CD8-positive, alpha-beta memory T cell (primary cell): ENCODE measurements at regions not wholly inside any gene's neighbourhood (a gene's known extent, or its start where the extent isn't known, plus 50 kb on each side); places are given as distances from the start of the nearest gene placed in this dataset.

Source experiments
- CTCF ChIA-PET: fragments of 350-600 bp; sonication (Branson Sonifier 250); formaldehyde crosslinking; loops from one replicate; lab custom pipeline; 2021; ENCODE audit warnings: antibody characterized with exemption; lab: Charles Lee
- POLR2A ChIA-PET: fragments of 350-600 bp; sonication (Branson Sonifier 250); formaldehyde crosslinking; loops from one replicate; lab custom pipeline; 2021; ENCODE audit warnings: antibody characterized with exemption; lab: Charles Lee
- DNase-seq, 5 donors: peaks; one replicate each; pipeline versions ENCODE4 v3.0.0 to v3.0.0-alpha.2; 2020 to 2022; ENCODE audit warnings: mixed read lengths in 1 of 5
- H3K27ac ChIP-seq: one replicate; pipeline ENCODE4 v1.7.0; 2013; ENCODE audit warnings: low read depth, mild to moderate bottlenecking, low read length, moderate library complexity
- H3K27me3 ChIP-seq: 2 replicates; pipeline ENCODE4 v1.7.0; 2013; ENCODE audit warnings: low read length, mild to moderate bottlenecking; ENCODE audit not compliant: insufficient read depth, poor library complexity, severe bottlenecking
- H3K36me3 ChIP-seq: 2 replicates; pipeline ENCODE4 v1.7.0; 2013; ENCODE audit warnings: mild to moderate bottlenecking, low read length, moderate library complexity; ENCODE audit not compliant: insufficient read depth
- H3K4me1 ChIP-seq: 2 replicates; pipeline ENCODE4 v1.7.0; 2013; ENCODE audit warnings: mild to moderate bottlenecking, low read length, moderate library complexity; ENCODE audit not compliant: insufficient read depth
- H3K4me3 ChIP-seq: 2 replicates; pipeline ENCODE4 v1.7.0; 2013; ENCODE audit warnings: mild to moderate bottlenecking, low read length
- H3K9me3 ChIP-seq: 2 replicates; pipeline ENCODE4 v1.7.0; 2013; ENCODE audit warnings: mild to moderate bottlenecking, low read length
- H3K27ac Mint-ChIP-seq, 8 donors: one replicate each; pipeline ENCODE4 v1.8.0; 2020 to 2021; ENCODE audit warnings: mixed read lengths in 8 of 8, mild to moderate bottlenecking in 6 of 8, inconsistent platforms in 3 of 8, moderate library complexity in 3 of 8
- H3K27me3 Mint-ChIP-seq, 2 donors: one replicate each; pipeline ENCODE4 v1.8.0; 2020 to 2021; ENCODE audit warnings: mixed read lengths in 2 of 2, mild to moderate bottlenecking in 1 of 2, moderate library complexity in 1 of 2
- H3K36me3 Mint-ChIP-seq, 3 donors: one replicate each; pipeline ENCODE4 v1.8.0; 2020 to 2021; ENCODE audit warnings: mixed read lengths in 3 of 3, inconsistent platforms in 1 of 3, mild to moderate bottlenecking in 1 of 3
- H3K4me1 Mint-ChIP-seq, 3 donors: one replicate each; pipeline ENCODE4 v1.8.0; 2020 to 2021; ENCODE audit warnings: mixed read lengths in 3 of 3, inconsistent platforms in 1 of 3, mild to moderate bottlenecking in 1 of 3
- H3K4me3 Mint-ChIP-seq, 7 donors: one replicate each; pipeline ENCODE4 v1.8.0; 2020 to 2021; ENCODE audit warnings: mixed read lengths in 7 of 7, mild to moderate bottlenecking in 6 of 7, moderate library complexity in 4 of 7, inconsistent platforms in 2 of 7
- H3K9me3 Mint-ChIP-seq, 5 donors: one replicate each; pipeline ENCODE4 v1.8.0; 2020 to 2022; ENCODE audit warnings: mixed read lengths in 5 of 5, mild to moderate bottlenecking in 3 of 5, moderate library complexity in 2 of 5, inconsistent platforms in 1 of 5

- H3K9me3 Mint-ChIP-seq, result peaks cover 0 to 5% (median 2%) of the 10 kb centered on the region in 5 donors
- no peak for DNase-seq
Observed at GRCh38 chr4:158313566-158313965, 103.3 kb downstream of the TMEM144 start.

GRCh38 chr4:158314756-158315487 is 104.6 kb downstream of the TMEM144 start:
- Histone ChIP-seq H3K27ac (no peak overlapping the region), H3K4me1 (no peaks in the 10 kb centered on the region), H3K36me3 (no peaks in the 10 kb centered on the region), H3K4me3 (no peak overlapping the region), H3K9me3 (no peaks in the 10 kb centered on the region), H3K27me3 (no peaks in the 10 kb centered on the region)
- ChIA-PET POLR2A (no interaction called here), CTCF (interaction anchor here (1.5 kb wide), 1 partner anchor 9 kb away, joined by 4 read pairs; no protein-coding TSS in a partner anchor)
- no peak overlapping the region for H3K4me3 Mint-ChIP-seq
- DNase-seq, result no peak
- no peaks in the 10 kb centered on the region for H3K36me3 Mint-ChIP-seq
- H3K27ac Mint-ChIP-seq, result no peak overlapping the region
- peaks cover 0 to 3% (median 2%) of the 10 kb centered on the region in 5 donors for H3K9me3 Mint-ChIP-seq
- H3K4me1 Mint-ChIP-seq, result no peaks in the 10 kb centered on the region
- H3K27me3 Mint-ChIP-seq, result peaks cover 0 to 3% of the 10 kb centered on the region in 2 donors

More at GRCh38 chr4:158313566-158313965, 103.3 kb downstream of the TMEM144 start:
- H3K27me3 ChIP-seq, result no peaks in the 10 kb centered on the region
- Mint-ChIP-seq H3K27ac (no peak overlapping the region), H3K36me3 (no peaks in the 10 kb centered on the region), H3K27me3 (peaks cover 0 to 3% of the 10 kb centered on the region in 2 donors), H3K4me1 (no peaks in the 10 kb centered on the region), H3K4me3 (no peak overlapping the region)
- H3K36me3 ChIP-seq, result no peaks in the 10 kb centered on the region
- no peaks in the 10 kb centered on the region for H3K4me1 ChIP-seq
- no peaks in the 10 kb centered on the region for H3K9me3 ChIP-seq
- no peak overlapping the region for H3K27ac ChIP-seq
- ChIA-PET POLR2A (no interaction called here), CTCF (interaction anchor here (1.5 kb wide), 1 partner anchor 11 kb away, joined by 4 read pairs; no protein-coding TSS in a partner anchor)
- no peak overlapping the region for H3K4me3 ChIP-seq

GRCh38 chr4:158315706-158316105 is 105.4 kb downstream of the TMEM144 start:
- Mint-ChIP-seq H3K27ac (no peak overlapping the region), H3K27me3 (peaks cover 0 to 3% of the 10 kb centered on the region in 2 donors), H3K4me3 (no peak overlapping the region), H3K9me3 (peaks cover 0 to 4% (median 0%) of the 10 kb centered on the region in 5 donors), H3K36me3 (no peaks in the 10 kb centered on the region), H3K4me1 (no peaks in the 10 kb centered on the region)
- H3K27ac ChIP-seq, result no peak overlapping the region
- H3K36me3 ChIP-seq, result no peaks in the 10 kb centered on the region
- ChIA-PET POLR2A (no interaction called here), CTCF (no interaction called here)
- H3K27me3 ChIP-seq, result no peaks in the 10 kb centered on the region
- H3K4me1 ChIP-seq, result no peaks in the 10 kb centered on the region
- H3K4me3 ChIP-seq, result no peak overlapping the region
- no peaks in the 10 kb centered on the region for H3K9me3 ChIP-seq
- DNase-seq, result no peak

- Mint-ChIP-seq H3K27ac (no peak overlapping the region), H3K36me3 (no peaks in the 10 kb centered on the region), H3K4me1 (no peaks in the 10 kb centered on the region), H3K27me3 (peaks cover 0 to 2% of the 10 kb centered on the region in 2 donors), H3K4me3 (no peak overlapping the region), H3K9me3 (peaks cover 0 to 4% (median 0%) of the 10 kb centered on the region in 5 donors)
- no peaks in the 10 kb centered on the region for H3K4me1 ChIP-seq
- no peaks in the 10 kb centered on the region for H3K36me3 ChIP-seq
- POLR2A ChIA-PET, result no interaction called here
- H3K27me3 ChIP-seq, result no peaks in the 10 kb centered on the region
- no peak overlapping the region for H3K27ac ChIP-seq
- no peaks in the 10 kb centered on the region for H3K9me3 ChIP-seq
- no peak for DNase-seq
- CTCF ChIA-PET, result no interaction called here
- no peak overlapping the region for H3K4me3 ChIP-seq
Observed at GRCh38 chr4:158316264-158316663, 106.0 kb downstream of the TMEM144 start.

GRCh38 chr4:158319880-158320279 is 109.6 kb downstream of the TMEM144 start:
- Mint-ChIP-seq H3K27ac (no peak overlapping the region), H3K36me3 (no peaks in the 10 kb centered on the region), H3K27me3 (no peaks in the 10 kb centered on the region), H3K9me3 (peaks cover 0 to 4% (median 0%) of the 10 kb centered on the region in 5 donors), H3K4me1 (no peaks in the 10 kb centered on the region), H3K4me3 (no peak overlapping the region)
- DNase-seq, result no peak
- H3K4me1 ChIP-seq, result no peaks in the 10 kb centered on the region
- H3K9me3 ChIP-seq, result no peaks in the 10 kb centered on the region
- CTCF ChIA-PET, result no interaction called here
- H3K27ac ChIP-seq, result no peak overlapping the region
- no peaks in the 10 kb centered on the region for H3K27me3 ChIP-seq
- H3K4me3 ChIP-seq, result no peak overlapping the region
- H3K36me3 ChIP-seq, result no peaks in the 10 kb centered on the region
- POLR2A ChIA-PET, result no interaction called here

DNA sequence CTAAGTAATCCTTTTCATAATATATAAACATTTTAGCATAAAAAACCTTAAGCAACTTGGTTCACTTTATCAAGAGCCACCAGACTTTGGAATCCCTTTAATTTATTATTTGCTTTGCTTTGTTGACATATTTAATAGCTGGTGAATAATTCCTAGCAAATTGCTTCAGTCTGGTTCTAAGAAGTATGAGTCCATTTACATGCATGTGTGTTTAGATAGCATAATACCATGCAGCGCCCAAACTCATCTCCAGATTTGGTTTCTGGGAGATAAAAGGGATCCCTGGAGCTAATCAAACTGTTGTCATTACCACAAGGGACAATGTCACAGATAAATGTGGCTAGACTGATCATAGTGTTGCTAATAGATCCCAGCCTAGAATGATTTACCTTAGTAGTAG is 111.8 kb downstream of the TMEM144 start:
- no peaks in the 10 kb centered on the region for H3K36me3 Mint-ChIP-seq
- Histone ChIP-seq H3K4me3 (no peak overlapping the region), H3K4me1 (no peaks in the 10 kb centered on the region), H3K27ac (no peak overlapping the region), H3K27me3 (no peaks in the 10 kb centered on the region), H3K36me3 (no peaks in the 10 kb centered on the region), H3K9me3 (no peaks in the 10 kb centered on the region)
- H3K27me3 Mint-ChIP-seq, result no peaks in the 10 kb centered on the region
- H3K9me3 Mint-ChIP-seq, result peaks cover 0 to 4% (median 0%) of the 10 kb centered on the region in 5 donors
- H3K4me1 Mint-ChIP-seq, result no peaks in the 10 kb centered on the region
- POLR2A ChIA-PET, result no interaction called here
- CTCF ChIA-PET, result no interaction called here
- no peak overlapping the region for H3K4me3 Mint-ChIP-seq
- H3K27ac Mint-ChIP-seq, result no peak overlapping the region
- no peak for DNase-seq

GRCh38 chr4:158327525-158327924 is 117.2 kb downstream of the TMEM144 start:
- no peak overlapping the region for H3K27ac Mint-ChIP-seq
- H3K27ac ChIP-seq, result no peak overlapping the region
- no peak for DNase-seq
- H3K4me3 Mint-ChIP-seq, result no peak overlapping the region
- no peaks in the 10 kb centered on the region for H3K9me3 Mint-ChIP-seq
- ChIA-PET POLR2A (no interaction called here), CTCF (no interaction called here)
- no peaks in the 10 kb centered on the region for H3K36me3 ChIP-seq
- no peak overlapping the region for H3K4me3 ChIP-seq
- H3K9me3 ChIP-seq, result no peaks in the 10 kb centered on the region
- H3K36me3 Mint-ChIP-seq, result peaks cover 0 to 1% (median 0%) of the 10 kb centered on the region in 3 donors
- H3K27me3 Mint-ChIP-seq, result peaks cover 0 to 2% of the 10 kb centered on the region in 2 donors
- H3K4me1 Mint-ChIP-seq, result no peaks in the 10 kb centered on the region
- no peaks in the 10 kb centered on the region for H3K4me1 ChIP-seq
- H3K27me3 ChIP-seq, result no peaks in the 10 kb centered on the region

GRCh38 chr4:158331863-158332262 is 121.6 kb downstream of the TMEM144 start:
- Histone ChIP-seq H3K4me1 (no peaks in the 10 kb centered on the region), H3K27me3 (no peaks in the 10 kb centered on the region), H3K36me3 (no peaks in the 10 kb centered on the region), H3K27ac (no peak overlapping the region), H3K4me3 (no peak overlapping the region), H3K9me3 (no peaks in the 10 kb centered on the region)
- Mint-ChIP-seq H3K27me3 (peaks cover 0 to 4% of the 10 kb centered on the region in 2 donors), H3K27ac (no peak overlapping the region), H3K9me3 (peaks cover 0 to 2% (median 0%) of the 10 kb centered on the region in 5 donors), H3K4me3 (no peak overlapping the region), H3K4me1 (no peaks in the 10 kb centered on the region), H3K36me3 (peaks cover 0 to 1% (median 0%) of the 10 kb centered on the region in 3 donors)
- ChIA-PET POLR2A (no interaction called here), CTCF (no interaction called here)
- no peak for DNase-seq
